ENCODE measurements at regions not wholly inside any gene's neighbourhood (a gene's known extent, or its start where the extent isn't known, plus 50 kb on each side); places are given as distances from the start of the nearest gene placed in this dataset.
"Not testable (repeated sequence)": the region's sequence is repeated elsewhere in the genome, so short reads cannot be mapped to it uniquely, and the experiment has no call there.

GRCh38 chr4:17436047-17436749 lies 75.7 kb downstream of the QDPR start:
- H3K4me3 Mint-ChIP-seq, H3K27me3 Mint-ChIP-seq, H3K36me3 Mint-ChIP-seq, H3K4me1 Mint-ChIP-seq, H3K27ac Mint-ChIP-seq, H3K9me3 Mint-ChIP-seq: not testable (repeated sequence)

DNA sequence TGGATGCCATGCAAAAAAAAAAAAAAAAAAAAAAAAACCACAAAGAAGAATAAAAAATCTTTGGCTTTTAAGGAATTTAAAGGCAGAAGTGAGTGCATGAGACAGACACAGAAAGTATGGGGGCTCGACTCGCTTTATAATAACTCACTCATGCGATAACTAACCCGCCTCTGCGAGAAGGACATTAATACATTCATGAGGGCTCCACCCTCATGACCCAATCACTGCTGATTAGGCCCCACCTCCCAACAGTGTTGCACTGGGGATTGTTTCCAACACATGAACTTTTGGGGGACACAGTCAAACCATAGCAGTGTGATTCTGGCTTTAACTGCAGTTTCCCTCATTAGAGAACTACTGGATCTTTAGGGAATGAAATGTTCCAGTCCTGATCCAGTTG lies 78.1 kb downstream of the QDPR start:
- Mint-ChIP-seq H3K36me3 (peaks cover 2% of the 10 kb centered on the region), H3K9me3 (peaks cover 2 to 8% (median 7%) of the 10 kb centered on the region in 3 donors), H3K27me3 (peaks cover 2% of the 10 kb centered on the region), H3K4me1 (no peaks in the 10 kb centered on the region), H3K4me3 (no peak overlapping the region), H3K27ac (no peak overlapping the region)

DNA sequence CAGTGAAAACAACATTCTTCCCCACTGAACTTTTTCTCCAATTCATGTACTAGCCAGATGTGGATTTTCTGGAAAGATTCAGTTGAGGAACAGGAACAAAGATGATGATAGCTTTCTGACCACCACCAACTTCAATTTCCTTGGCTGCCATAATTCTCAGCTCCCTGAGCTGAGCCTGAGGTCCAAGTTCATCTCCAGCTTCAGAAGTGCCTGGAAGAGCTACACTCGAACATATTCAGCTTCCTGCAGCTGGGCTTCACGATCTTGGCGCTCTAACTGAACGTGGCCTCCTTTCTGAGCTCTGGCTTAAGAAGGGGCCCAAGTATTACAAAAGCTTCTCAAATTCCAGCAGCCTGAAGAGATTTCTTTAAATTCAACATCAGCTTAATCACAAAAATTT lies 83.9 kb downstream of the QDPR start:
- H3K4me1 Mint-ChIP-seq = peaks cover 0 to 2% (median 0%) of the 10 kb centered on the region in 3 donors
- no peak overlapping the region for H3K4me3 Mint-ChIP-seq
- peaks cover 2 to 9% (median 3%) of the 10 kb centered on the region in 3 donors for H3K9me3 Mint-ChIP-seq
- H3K36me3 Mint-ChIP-seq = no peaks in the 10 kb centered on the region
- H3K27me3 Mint-ChIP-seq = no peaks in the 10 kb centered on the region
- H3K27ac Mint-ChIP-seq = no peak overlapping the region

- Mint-ChIP-seq H3K27ac (no peak overlapping the region), H3K27me3 (no peaks in the 10 kb centered on the region), H3K4me1 (peaks cover 0 to 2% (median 0%) of the 10 kb centered on the region in 3 donors), H3K4me3 (no peak overlapping the region), H3K36me3 (no peaks in the 10 kb centered on the region), H3K9me3 (peaks cover 0 to 9% (median 2%) of the 10 kb centered on the region in 3 donors)
Observed at GRCh38 chr4:17426222-17426621, 85.7 kb downstream of the QDPR start.

GRCh38 chr4:17418010-17418409 lies 93.9 kb downstream of the QDPR start:
- Mint-ChIP-seq H3K36me3 (no peaks in the 10 kb centered on the region), H3K27ac (no peak overlapping the region), H3K4me3 (no peak overlapping the region), H3K27me3 (peaks cover 4% of the 10 kb centered on the region), H3K9me3 (peaks cover 3 to 15% (median 14%) of the 10 kb centered on the region in 3 donors), H3K4me1 (no peaks in the 10 kb centered on the region)

DNA sequence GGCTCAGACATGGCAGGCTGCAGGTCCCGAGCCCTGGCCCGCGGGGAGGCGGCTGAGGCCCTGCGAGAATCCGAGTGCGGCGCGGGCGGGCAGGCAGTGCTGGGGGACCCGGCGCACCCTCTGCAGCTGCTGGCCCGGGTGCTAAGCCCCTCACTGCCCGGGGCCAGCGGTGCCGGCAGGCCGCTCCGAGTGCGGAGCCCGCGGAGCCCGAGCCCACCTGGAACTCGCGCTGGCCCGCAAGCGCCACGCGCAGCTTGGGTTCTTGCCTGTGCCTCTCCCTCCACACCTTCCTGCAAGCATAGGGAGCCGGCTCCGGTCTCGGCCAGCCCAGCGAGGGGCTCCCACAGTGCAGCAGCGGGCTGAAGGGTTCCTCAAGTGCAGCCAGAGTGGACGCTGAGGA lies 97.5 kb downstream of the QDPR start:
- Mint-ChIP-seq H3K27ac (no peak overlapping the region), H3K4me3 (no peak overlapping the region), H3K4me1 (no peaks in the 10 kb centered on the region), H3K9me3 (peaks cover 3 to 17% (median 15%) of the 10 kb centered on the region in 3 donors), H3K36me3 (no peaks in the 10 kb centered on the region), H3K27me3 (peaks cover 4% of the 10 kb centered on the region)

- Mint-ChIP-seq H3K27ac (no peak overlapping the region), H3K27me3 (no peaks in the 10 kb centered on the region), H3K4me3 (no peak overlapping the region), H3K4me1 (no peaks in the 10 kb centered on the region), H3K9me3 (peaks cover 0 to 5% (median 0%) of the 10 kb centered on the region in 3 donors), H3K36me3 (no peaks in the 10 kb centered on the region)
Observed at GRCh38 chr4:17400686-17401085, 111.2 kb downstream of the QDPR start.

DNA sequence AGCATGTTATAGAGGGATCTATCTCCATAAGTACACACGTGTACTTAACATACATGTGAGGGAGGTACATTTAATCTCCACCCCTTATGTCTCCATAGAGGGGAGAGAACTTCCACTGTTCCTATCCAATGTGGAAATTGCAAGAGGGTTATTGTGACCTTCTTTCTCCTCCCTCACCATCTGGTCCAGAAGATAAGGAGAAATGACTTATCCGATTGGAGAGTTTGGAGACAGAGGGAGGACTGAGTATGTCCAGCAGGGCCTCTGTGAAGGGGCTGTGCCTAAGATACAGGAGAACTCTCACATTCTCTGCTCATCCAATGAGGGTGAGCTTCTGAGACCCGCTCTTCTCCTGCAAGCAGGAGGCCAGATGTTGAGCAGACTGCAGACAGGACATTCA lies 113.1 kb downstream of the QDPR start:
- Mint-ChIP-seq H3K27me3 (no peaks in the 10 kb centered on the region), H3K4me1 (no peaks in the 10 kb centered on the region), H3K9me3 (peaks cover 0 to 2% (median 0%) of the 10 kb centered on the region in 3 donors), H3K4me3 (no peak overlapping the region), H3K27ac (no peak overlapping the region), H3K36me3 (no peaks in the 10 kb centered on the region)

GRCh38 chr4:17398035-17398434 lies 113.9 kb downstream of the QDPR start:
- no peaks in the 10 kb centered on the region for H3K4me1 Mint-ChIP-seq
- H3K4me3 Mint-ChIP-seq = no peak overlapping the region
- H3K27me3 Mint-ChIP-seq = no peaks in the 10 kb centered on the region
- peaks cover 0 to 2% (median 0%) of the 10 kb centered on the region in 3 donors for H3K9me3 Mint-ChIP-seq
- no peak overlapping the region for H3K27ac Mint-ChIP-seq
- no peaks in the 10 kb centered on the region for H3K36me3 Mint-ChIP-seq

GRCh38 chr4:17397611-17398010 lies 114.3 kb downstream of the QDPR start:
- Mint-ChIP-seq H3K36me3 (no peaks in the 10 kb centered on the region), H3K27ac (no peak overlapping the region)

GRCh38 chr4:17385403-17385802 lies 126.5 kb downstream of the QDPR start:
- no peak overlapping the region for H3K4me3 Mint-ChIP-seq
- H3K27me3 Mint-ChIP-seq = no peaks in the 10 kb centered on the region
- peaks cover 0 to 5% (median 0%) of the 10 kb centered on the region in 3 donors for H3K4me1 Mint-ChIP-seq
- no peak overlapping the region for H3K27ac Mint-ChIP-seq
- no peaks in the 10 kb centered on the region for H3K36me3 Mint-ChIP-seq
- peaks cover 0 to 7% (median 3%) of the 10 kb centered on the region in 3 donors for H3K9me3 Mint-ChIP-seq

More at GRCh38 chr4:17397611-17398010, 114.3 kb downstream of the QDPR start:
- peaks cover 0 to 2% (median 1%) of the 10 kb centered on the region in 3 donors for H3K9me3 Mint-ChIP-seq
- H3K27me3 Mint-ChIP-seq = no peaks in the 10 kb centered on the region
- H3K4me3 Mint-ChIP-seq = no peak overlapping the region
- no peaks in the 10 kb centered on the region for H3K4me1 Mint-ChIP-seq

- Mint-ChIP-seq H3K4me1 (peaks cover 0 to 3% (median 0%) of the 10 kb centered on the region in 3 donors), H3K9me3 (peaks cover 0 to 3% (median 0%) of the 10 kb centered on the region in 3 donors), H3K27me3 (peaks cover 2% of the 10 kb centered on the region), H3K36me3 (no peaks in the 10 kb centered on the region), H3K4me3 (no peak overlapping the region), H3K27ac (no peak overlapping the region)
Observed at GRCh38 chr4:17380347-17380746, 131.5 kb downstream of the QDPR start.

- H3K36me3 Mint-ChIP-seq = no peaks in the 10 kb centered on the region
- no peak overlapping the region for H3K27ac Mint-ChIP-seq
- peaks cover 2% of the 10 kb centered on the region for H3K27me3 Mint-ChIP-seq
- H3K4me1 Mint-ChIP-seq = no peaks in the 10 kb centered on the region
- no peak overlapping the region for H3K4me3 Mint-ChIP-seq
- H3K9me3 Mint-ChIP-seq = no peaks in the 10 kb centered on the region
Observed at GRCh38 chr4:17376205-17376604, 135.7 kb downstream of the QDPR start.

DNA sequence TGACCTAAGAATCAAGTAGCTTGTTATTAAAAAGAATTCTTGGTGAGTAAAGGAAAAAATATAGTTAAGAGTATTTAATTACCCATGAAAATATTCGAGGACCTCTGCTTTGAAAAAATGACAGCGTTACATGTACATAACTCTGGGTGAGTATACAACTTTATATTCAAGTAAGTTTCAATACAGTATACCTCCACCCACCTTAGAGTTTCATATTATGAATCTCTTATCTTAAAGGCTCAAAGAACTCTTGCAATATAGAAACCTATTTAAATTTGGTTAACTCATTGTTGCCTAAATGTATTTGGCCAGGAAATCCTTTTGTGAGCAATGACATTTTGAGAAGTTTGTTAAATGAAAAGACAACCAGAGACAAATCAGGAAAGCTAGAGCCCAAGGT lies 138.2 kb downstream of the QDPR start:
- Mint-ChIP-seq H3K4me3 (no peak overlapping the region), H3K27me3 (peaks cover 2% of the 10 kb centered on the region), H3K36me3 (no peaks in the 10 kb centered on the region)

GRCh38 chr4:17370818-17371217 lies 141.1 kb downstream of the QDPR start:
- Mint-ChIP-seq H3K4me3 (no peak overlapping the region), H3K27ac (no peak overlapping the region), H3K9me3 (peaks cover 0 to 3% (median 0%) of the 10 kb centered on the region in 3 donors), H3K27me3 (no peaks in the 10 kb centered on the region), H3K4me1 (peaks cover 0 to 2% (median 0%) of the 10 kb centered on the region in 3 donors), H3K36me3 (no peaks in the 10 kb centered on the region)

More for the DNA sequence above, 138.2 kb downstream of the QDPR start:
- no peak overlapping the region for H3K27ac Mint-ChIP-seq
- H3K9me3 Mint-ChIP-seq = no peaks in the 10 kb centered on the region
- peaks cover 0 to 2% (median 0%) of the 10 kb centered on the region in 3 donors for H3K4me1 Mint-ChIP-seq

- H3K4me1 Mint-ChIP-seq = peaks cover 0 to 2% (median 0%) of the 10 kb centered on the region in 3 donors
- H3K27me3 Mint-ChIP-seq = no peaks in the 10 kb centered on the region
- H3K27ac Mint-ChIP-seq = no peak overlapping the region
- peaks cover 0 to 3% (median 0%) of the 10 kb centered on the region in 3 donors for H3K9me3 Mint-ChIP-seq
- H3K4me3 Mint-ChIP-seq = no peak overlapping the region
- H3K36me3 Mint-ChIP-seq = no peaks in the 10 kb centered on the region
Observed at GRCh38 chr4:17368408-17368807, 143.5 kb downstream of the QDPR start.

Data from IgD-negative memory B cell (primary cell).